WTC11 (cell line): ENCODE measurements at regions not wholly inside any gene's neighbourhood (a gene's known extent, or its start where the extent isn't known, plus 50 kb on each side); places are given as distances from the start of the nearest gene placed in this dataset.

ENCODE experiments used
- ATAC-seq: fragments of 200-7000 bp; cut with Tn5 transposase; 2 replicates; pipeline ENCODE4 v1.10.0; 2021; ENCODE audit warnings: mild to moderate bottlenecking, moderate library complexity
- CTCF ChIA-PET: fragments of 300-600 bp; sonication (Branson Sonifier 250); formaldehyde crosslinking; loops from one replicate; lab custom pipeline; 2021; ENCODE audit warnings: antibody characterized with exemption; lab: Charles Lee
- POLR2A ChIA-PET: fragments of 350-600 bp; sonication (Branson Sonifier 250); formaldehyde crosslinking; loops from one replicate; lab custom pipeline; 2021; ENCODE audit warnings: antibody characterized with exemption; lab: Charles Lee
- DNase-seq: peaks from one replicate; pipeline ENCODE4 v3.0.0; 2021; ENCODE audit warnings: low spot score
- H3K27ac Mint-ChIP-seq: 2 replicates; pipeline ENCODE4 v1.8.0; 2021; ENCODE audit warnings: mixed read lengths
- H3K27me3 Mint-ChIP-seq: 2 replicates; pipeline ENCODE4 v1.8.0; 2021; ENCODE audit warnings: low read depth, mild to moderate bottlenecking, moderate library complexity, mixed read lengths
- H3K36me3 Mint-ChIP-seq: 2 replicates; pipeline ENCODE4 v1.8.0; 2021; ENCODE audit warnings: mixed read lengths
- H3K4me1 Mint-ChIP-seq: 2 replicates; pipeline ENCODE4 v1.8.0; 2022; ENCODE audit warnings: mixed read lengths
- H3K4me3 Mint-ChIP-seq: 2 replicates; pipeline ENCODE4 v1.8.0; 2021; ENCODE audit warnings: mild to moderate bottlenecking, moderate library complexity, mixed read lengths
- H3K9me3 Mint-ChIP-seq: 2 replicates; pipeline ENCODE4 v1.8.0; 2021; ENCODE audit warnings: mixed read lengths
- CBFB ChIP-seq: sonication (generic); formaldehyde crosslinking; IDR thresholded peaks from 2 replicates; pipeline ENCODE4 v1.8.1; 2022; ENCODE audit warnings: mild to moderate bottlenecking, low read depth, missing genetic modification reagents
- E2F4 ChIP-seq: sonication (generic); formaldehyde crosslinking; IDR thresholded peaks from 2 replicates; pipeline ENCODE4 v1.8.1; 2022; ENCODE audit warnings: low read depth, mild to moderate bottlenecking, moderate library complexity, missing genetic modification reagents, borderline replicate concordance
- FOXK1 ChIP-seq: sonication (generic); formaldehyde crosslinking; IDR thresholded peaks from 2 replicates; pipeline ENCODE4 v1.8.0; 2022; ENCODE audit warnings: mild to moderate bottlenecking, moderate library complexity, missing genetic modification reagents
- FOXP1 ChIP-seq: sonication (generic); formaldehyde crosslinking; IDR thresholded peaks from 2 replicates; pipeline ENCODE4 v1.8.0; 2022; ENCODE audit warnings: missing genetic modification reagents, mild to moderate bottlenecking, moderate library complexity, borderline replicate concordance
- GABPB1 ChIP-seq: sonication (generic); formaldehyde crosslinking; IDR thresholded peaks from 2 replicates; pipeline ENCODE4 v1.8.1; 2023; ENCODE audit warnings: mild to moderate bottlenecking, missing genetic modification reagents
- GTF2I ChIP-seq: fragments of 250-450 bp; sonication (Bioruptor Pico); conservative IDR thresholded peaks from 2 replicates; pipeline ENCODE4 v1.4.0; 2021; ENCODE audit warnings: mild to moderate bottlenecking
- IRF2 ChIP-seq: sonication (generic); formaldehyde crosslinking; IDR thresholded peaks from 2 replicates; pipeline ENCODE4 v1.8.0; 2022; ENCODE audit warnings: low read depth, missing genetic modification reagents, borderline replicate concordance
- JAZF1 ChIP-seq: fragments of 250-450 bp; sonication (Bioruptor Pico); IDR thresholded peaks from 2 replicates; pipeline ENCODE4 v1.9.0; 2021; ENCODE audit warnings: moderate library complexity, mild to moderate bottlenecking, inconsistent platforms
- JUN ChIP-seq: sonication (generic); formaldehyde crosslinking; IDR thresholded peaks from 2 replicates; pipeline ENCODE4 v1.8.0; 2023; ENCODE audit warnings: mild to moderate bottlenecking, missing genetic modification reagents
- MAX ChIP-seq: sonication (generic); formaldehyde crosslinking; IDR thresholded peaks from 2 replicates; pipeline ENCODE4 v1.8.0; 2022; ENCODE audit warnings: mild to moderate bottlenecking, missing genetic modification reagents
- NFATC4 ChIP-seq: fragments of 250-450 bp; sonication (Bioruptor Pico); IDR thresholded peaks from 2 replicates; pipeline ENCODE4 v1.9.0; 2021; ENCODE audit warnings: mild to moderate bottlenecking
- NR3C1 ChIP-seq: sonication (generic); formaldehyde crosslinking; conservative IDR thresholded peaks from 2 replicates; pipeline ENCODE4 v1.8.1; 2023; ENCODE audit warnings: low read depth, mild to moderate bottlenecking, missing genetic modification reagents
- PREB ChIP-seq: sonication (generic); formaldehyde crosslinking; IDR thresholded peaks from 2 replicates; pipeline ENCODE4 v1.8.1; 2022; ENCODE audit warnings: mild to moderate bottlenecking, missing genetic modification reagents, moderate library complexity, borderline replicate concordance
- RELA ChIP-seq: sonication (generic); formaldehyde crosslinking; IDR thresholded peaks from 2 replicates; pipeline ENCODE4 v1.8.1; 2022; ENCODE audit warnings: missing genetic modification reagents, mild to moderate bottlenecking, borderline replicate concordance
- RORB ChIP-seq: fragments of 250-450 bp; sonication (Bioruptor Pico); IDR thresholded peaks from 2 replicates; pipeline ENCODE4 v1.9.0; 2021; ENCODE audit warnings: mild to moderate bottlenecking
- SP1 ChIP-seq: sonication (generic); formaldehyde crosslinking; conservative IDR thresholded peaks from 2 replicates; pipeline ENCODE4 v1.8.1; 2022; ENCODE audit warnings: missing genetic modification reagents
- USF1 ChIP-seq: sonication (generic); formaldehyde crosslinking; IDR thresholded peaks from 2 replicates; pipeline ENCODE4 v1.8.0; 2022; ENCODE audit warnings: mild to moderate bottlenecking, missing genetic modification reagents
- USF2 ChIP-seq: sonication (generic); formaldehyde crosslinking; IDR thresholded peaks from 2 replicates; pipeline ENCODE4 v1.8.1; 2023; ENCODE audit warnings: mild to moderate bottlenecking, missing genetic modification reagents, moderate library complexity
- ZNF317 ChIP-seq: sonication (generic); formaldehyde crosslinking; IDR thresholded peaks from 2 replicates; pipeline ENCODE4 v1.8.1; 2023; ENCODE audit warnings: low read depth, mild to moderate bottlenecking, moderate library complexity, missing genetic modification reagents, borderline replicate concordance
- ZNF512 ChIP-seq: sonication (generic); formaldehyde crosslinking; IDR thresholded peaks from 2 replicates; pipeline ENCODE4 v1.8.1; 2022; ENCODE audit warnings: missing genetic modification reagents, borderline replicate concordance

GRCh38 chr4:26082565-26082964, 168.5 kb downstream of the SMIM20 start:
- no peaks in the 10 kb centered on the region for H3K27me3 Mint-ChIP-seq
- H3K9me3 Mint-ChIP-seq: no peaks in the 10 kb centered on the region
- no peak overlapping the region for H3K27ac Mint-ChIP-seq
- ChIA-PET POLR2A (no interaction called here), CTCF (interaction anchor here (0.6 to 2.9 kb wide), 28 partner anchors 8 to 474 kb away, joined by 3 to 16 read pairs (median 4); no protein-coding TSS in a partner anchor)
- no peak for TF ChIP-seq E2F4 (CRISPR knock-in tag)
- no peak for TF ChIP-seq MAX (CRISPR knock-in tag)
- TF ChIP-seq CBFB (CRISPR knock-in tag): no peak
- TF ChIP-seq USF2 (CRISPR knock-in tag): no peak
- H3K4me3 Mint-ChIP-seq: no peak overlapping the region
- no peaks in the 10 kb centered on the region for H3K36me3 Mint-ChIP-seq
- DNase-seq (no peak), ATAC-seq (no peak)
- peaks cover 22% of the 10 kb centered on the region for H3K4me1 Mint-ChIP-seq

- no peaks in the 10 kb centered on the region for H3K9me3 Mint-ChIP-seq
- ATAC-seq: no peak
- DNase-seq: no peak
- no peak overlapping the region for H3K27ac Mint-ChIP-seq
- no peaks in the 10 kb centered on the region for H3K27me3 Mint-ChIP-seq
- POLR2A ChIA-PET: no interaction called here
- H3K4me1 Mint-ChIP-seq: peaks cover 14% of the 10 kb centered on the region
- TF ChIP-seq RORB (CRISPR knock-in tag): no peak
- TF ChIP-seq, all 79 proteins: peak for 0
- Mint-ChIP-seq H3K4me3 (no peak overlapping the region), H3K36me3 (no peaks in the 10 kb centered on the region)
- CTCF ChIA-PET: interaction anchor here (1.4 to 2.9 kb wide), 2 partner anchors 77 to 241 kb away, joined by 5 to 16 read pairs; no protein-coding TSS in a partner anchor
Observed at GRCh38 chr4:26083987-26084386, 170.0 kb downstream of the SMIM20 start.

GRCh38 chr4:26084414-26084813, 170.4 kb downstream of the SMIM20 start:
- TF ChIP-seq GABPB1 (no peak), USF2 (CRISPR knock-in tag) (no peak), SP1 (no peak), FOXK1 (CRISPR knock-in tag) (no peak), NFATC4 (CRISPR knock-in tag) (no peak), JAZF1 (CRISPR knock-in tag) (no peak), NR3C1 (CRISPR knock-in tag) (no peak), PREB (CRISPR knock-in tag) (no peak)
- POLR2A ChIA-PET: no interaction called here
- Mint-ChIP-seq H3K27me3 (no peaks in the 10 kb centered on the region), H3K4me1 (peaks cover 14% of the 10 kb centered on the region), H3K36me3 (no peaks in the 10 kb centered on the region), H3K4me3 (no peak overlapping the region), H3K27ac (no peak overlapping the region), H3K9me3 (no peaks in the 10 kb centered on the region)
- DNase-seq (no peak), ATAC-seq (no peak)
- CTCF ChIA-PET: interaction anchor here (1.4 to 2.9 kb wide), 3 partner anchors 76 to 326 kb away, joined by 3 to 16 read pairs (median 5); no protein-coding TSS in a partner anchor

GRCh38 chr4:26085551-26085950, 171.5 kb downstream of the SMIM20 start:
- Mint-ChIP-seq H3K36me3 (peaks cover 9% of the 10 kb centered on the region), H3K27ac (no peak overlapping the region), H3K4me1 (peaks cover 14% of the 10 kb centered on the region), H3K9me3 (peaks cover 10% of the 10 kb centered on the region), H3K4me3 (no peak overlapping the region), H3K27me3 (no peaks in the 10 kb centered on the region)
- ATAC-seq (no peak; the same call in 1 of the 2 replicates), DNase-seq (no peak)
- POLR2A ChIA-PET: no interaction called here
- CTCF ChIA-PET: interaction anchor here (1.4 to 1.8 kb wide), 2 partner anchors 240 to 325 kb away, joined by 3 to 6 read pairs; no protein-coding TSS in a partner anchor
- TF ChIP-seq ZNF512 (CRISPR knock-in tag): no peak
- no peak for TF ChIP-seq RORB (CRISPR knock-in tag)
- no peak for TF ChIP-seq IRF2
- TF ChIP-seq GTF2I (CRISPR knock-in tag): no peak
- TF ChIP-seq FOXP1 (CRISPR knock-in tag): no peak
- TF ChIP-seq ZNF317 (CRISPR knock-in tag): no peak
- no peak for TF ChIP-seq USF1 (CRISPR knock-in tag)
- no peak for TF ChIP-seq CBFB (CRISPR knock-in tag)
- TF ChIP-seq MAX (CRISPR knock-in tag): no peak
- no peak for TF ChIP-seq RELA (CRISPR knock-in tag)
- TF ChIP-seq JUN: no peak
